ENCODE measurements at regions not wholly inside any gene's neighbourhood (a gene's known extent, or its start where the extent isn't known, plus 50 kb on each side); places are given as distances from the start of the nearest gene placed in this dataset.

GRCh38 chr1:83075107-83075506 lies 923.8 kb downstream of the TTLL7 start:
- intact Hi-C loops (cut with micrococcal nuclease) = no loop called here
- no peaks in the 10 kb centered on the region for H3K4me1 ChIP-seq
- no peak overlapping the region for H3K4me3 ChIP-seq
- no peak overlapping the region for H3K27ac ChIP-seq (replicated peaks)
- H3K9me3 ChIP-seq (replicated peaks) = no peaks in the 10 kb centered on the region
- no peak for DNase-seq
- H3K27me3 ChIP-seq (ENCODE audit: low read depth) = no peaks in the 10 kb centered on the region
- H3K36me3 ChIP-seq = no peaks in the 10 kb centered on the region
- TF ChIP-seq, protein P1, sequence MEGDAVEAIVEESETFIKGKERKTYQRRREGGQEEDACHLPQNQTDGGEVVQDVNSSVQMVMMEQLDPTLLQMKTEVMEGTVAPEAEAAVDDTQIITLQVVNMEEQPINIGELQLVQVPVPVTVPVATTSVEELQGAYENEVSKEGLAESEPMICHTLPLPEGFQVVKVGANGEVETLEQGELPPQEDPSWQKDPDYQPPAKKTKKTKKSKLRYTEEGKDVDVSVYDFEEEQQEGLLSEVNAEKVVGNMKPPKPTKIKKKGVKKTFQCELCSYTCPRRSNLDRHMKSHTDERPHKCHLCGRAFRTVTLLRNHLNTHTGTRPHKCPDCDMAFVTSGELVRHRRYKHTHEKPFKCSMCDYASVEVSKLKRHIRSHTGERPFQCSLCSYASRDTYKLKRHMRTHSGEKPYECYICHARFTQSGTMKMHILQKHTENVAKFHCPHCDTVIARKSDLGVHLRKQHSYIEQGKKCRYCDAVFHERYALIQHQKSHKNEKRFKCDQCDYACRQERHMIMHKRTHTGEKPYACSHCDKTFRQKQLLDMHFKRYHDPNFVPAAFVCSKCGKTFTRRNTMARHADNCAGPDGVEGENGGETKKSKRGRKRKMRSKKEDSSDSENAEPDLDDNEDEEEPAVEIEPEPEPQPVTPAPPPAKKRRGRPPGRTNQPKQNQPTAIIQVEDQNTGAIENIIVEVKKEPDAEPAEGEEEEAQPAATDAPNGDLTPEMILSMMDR (IDR thresholded peaks at IDR 0.05; ENCODE audit: borderline replicate concordance) = no peak

DNA sequence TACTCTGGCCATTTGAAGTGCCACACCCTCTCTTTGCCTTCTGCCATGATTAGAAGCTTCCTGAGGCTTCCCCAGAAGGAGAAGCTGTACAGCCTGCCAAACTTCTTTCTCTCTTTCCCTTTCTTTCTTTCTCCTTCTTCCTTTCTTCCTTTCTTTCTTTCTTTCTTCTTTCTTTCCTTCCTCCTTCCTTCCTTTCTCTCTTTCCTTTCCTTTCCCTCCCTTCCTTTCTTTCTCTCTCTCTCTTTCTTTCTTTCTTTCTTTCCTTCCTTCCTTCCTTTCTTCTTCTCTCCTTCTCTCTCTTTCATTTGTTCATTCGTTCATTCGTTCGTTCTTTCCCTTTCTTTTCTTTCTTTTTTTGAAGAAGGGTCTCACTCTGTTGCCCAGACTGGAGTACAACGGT lies 931.0 kb downstream of the TTLL7 start:
- Histone ChIP-seq H3K36me3 (no peaks in the 10 kb centered on the region), H3K4me3 (no peak overlapping the region), H3K4me1 (peaks cover 4% of the 10 kb centered on the region), H3K9me3 (replicated peaks) (no peaks in the 10 kb centered on the region), H3K27ac (replicated peaks) (no peak overlapping the region), H3K27me3 (ENCODE audit: low read depth) (no peaks in the 10 kb centered on the region)
- TF ChIP-seq, protein P1 (IDR thresholded peaks at IDR 0.05; ENCODE audit: borderline replicate concordance) = no peak
- intact Hi-C loops (cut with micrococcal nuclease) = no loop called here
- DNase-seq = no peak

DNA sequence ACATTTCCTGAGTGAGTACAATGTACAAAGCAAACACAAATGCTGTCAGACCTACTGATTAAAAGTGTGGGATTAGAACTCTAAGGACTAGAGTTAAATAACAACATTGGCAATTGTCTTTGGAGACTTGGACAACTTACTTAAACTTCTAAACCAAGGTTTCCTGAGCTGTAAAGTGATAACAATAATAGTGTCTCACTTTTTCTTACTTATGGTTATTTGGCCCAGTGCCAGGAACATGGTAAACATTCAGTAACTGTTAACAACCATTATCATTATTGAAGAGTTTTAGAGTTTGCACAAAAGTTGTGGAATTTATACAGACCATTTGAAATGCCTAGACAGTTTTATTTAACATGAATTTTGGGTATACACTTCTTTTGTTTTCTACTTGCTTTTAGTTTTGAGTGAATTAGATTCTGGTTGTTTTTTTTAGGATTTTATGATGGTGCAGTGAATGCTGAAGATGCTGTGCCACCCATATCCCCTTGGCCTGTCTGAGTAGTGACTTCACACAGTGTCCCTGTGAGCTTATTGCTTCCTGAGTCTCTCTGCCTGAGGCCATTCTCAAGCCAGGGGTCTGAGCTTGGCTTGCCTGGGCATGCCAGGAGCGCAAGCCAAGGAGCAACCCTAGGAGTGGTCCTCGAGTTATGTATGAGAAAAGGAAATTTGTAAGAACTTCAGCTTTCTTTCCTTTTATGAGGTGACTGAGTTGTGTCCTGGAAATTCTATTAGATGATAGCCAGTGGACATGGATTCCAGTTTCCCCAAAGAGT lies 932.8 kb downstream of the TTLL7 start:
- TF ChIP-seq, protein P1 (IDR thresholded peaks at IDR 0.05; ENCODE audit: borderline replicate concordance) = no peak
- H3K36me3 ChIP-seq = no peaks in the 10 kb centered on the region
- DNase-seq = no peak
- H3K27me3 ChIP-seq (ENCODE audit: low read depth) = no peaks in the 10 kb centered on the region
- no peak overlapping the region for H3K27ac ChIP-seq (replicated peaks)
- intact Hi-C loops (cut with micrococcal nuclease) = no loop called here
- no peaks in the 10 kb centered on the region for H3K9me3 ChIP-seq (replicated peaks)
- H3K4me1 ChIP-seq = peaks cover 4% of the 10 kb centered on the region
- H3K4me3 ChIP-seq = no peak overlapping the region

DNA sequence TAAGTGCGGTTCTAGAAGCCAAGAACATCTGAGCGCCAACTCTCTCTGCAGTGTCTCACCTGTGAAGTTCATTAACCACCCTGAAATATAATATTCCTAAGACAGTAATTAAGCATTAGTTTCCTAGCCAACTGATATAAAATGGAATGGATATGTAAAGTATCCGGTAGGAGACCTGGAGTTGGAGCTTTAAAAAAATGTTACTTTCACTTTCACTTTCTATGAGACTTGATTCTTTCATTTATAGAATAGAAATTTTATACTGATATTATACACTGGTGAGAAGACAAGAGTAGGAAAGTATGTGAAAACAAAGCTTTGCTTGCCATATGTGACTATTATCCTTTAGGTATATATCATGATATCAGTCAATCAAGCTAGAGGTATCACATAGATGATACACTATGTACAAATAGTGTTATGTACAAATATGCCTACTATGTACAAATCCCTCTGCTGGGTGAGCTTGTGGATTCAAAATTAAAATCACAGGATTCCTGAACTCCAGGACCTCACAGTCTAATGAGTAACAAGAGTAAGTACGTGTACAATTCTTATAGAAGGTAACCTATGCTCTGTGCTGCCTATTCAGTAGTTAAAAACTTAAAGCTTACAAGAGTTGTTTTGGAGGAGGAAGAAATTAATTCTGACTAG lies 934.2 kb downstream of the TTLL7 start:
- intact Hi-C loops (cut with micrococcal nuclease) = no loop called here
- H3K27me3 ChIP-seq (ENCODE audit: low read depth) = no peaks in the 10 kb centered on the region
- no peaks in the 10 kb centered on the region for H3K9me3 ChIP-seq (replicated peaks)
- DNase-seq = no peak
- TF ChIP-seq, protein P1 (IDR thresholded peaks at IDR 0.05; ENCODE audit: borderline replicate concordance) = no peak
- peaks cover 4% of the 10 kb centered on the region for H3K4me1 ChIP-seq
- H3K27ac ChIP-seq (replicated peaks) = no peak overlapping the region
- H3K4me3 ChIP-seq = peak overlapping the region; percentile 20
- H3K36me3 ChIP-seq = no peaks in the 10 kb centered on the region

GRCh38 chr1:83060651-83061390 lies 938.1 kb downstream of the TTLL7 start:
- intact Hi-C loops (cut with micrococcal nuclease) = no loop called here
- Histone ChIP-seq H3K36me3 (no peaks in the 10 kb centered on the region), H3K27ac (replicated peaks) (no peak overlapping the region), H3K27me3 (ENCODE audit: low read depth) (no peaks in the 10 kb centered on the region), H3K4me3 (no peak overlapping the region), H3K9me3 (replicated peaks) (no peaks in the 10 kb centered on the region), H3K4me1 (peaks cover 4% of the 10 kb centered on the region)
- DNase-seq = no peak
- TF ChIP-seq, protein P1 (IDR thresholded peaks at IDR 0.05; ENCODE audit: borderline replicate concordance) = no peak

Measured in left ventricle myocardium inferior (tissue), 1 donor.